ENCODE measurements at regions not wholly inside any gene's neighbourhood (a gene's known extent, or its start where the extent isn't known, plus 50 kb on each side); places are given as distances from the start of the nearest gene placed in this dataset.

GRCh38 chr21:39120876-39121599, 62.2 kb downstream of the PSMG1 start:
- no peak for TF ChIP-seq CTCF (IDR thresholded peaks at IDR 0.05)
- TF ChIP-seq POLR2A (IDR thresholded peaks at IDR 0.05), result no peak
- no peak for TF ChIP-seq EP300 (IDR thresholded peaks at IDR 0.05)
